GM19023 (cell line): ENCODE measurements at regions not wholly inside any gene's neighbourhood (a gene's known extent, or its start where the extent isn't known, plus 50 kb on each side); places are given as distances from the start of the nearest gene placed in this dataset.
A peak's percentile ranks its signal among the peaks of the same experiment; 100 is the strongest.

Source experiments
- ATAC-seq: cut with Tn5 transposase; IDR thresholded peaks from one replicate; pipeline ENCODE4 v1.9.1; 2021; ENCODE audit warnings: mild to moderate bottlenecking, moderate library complexity; ENCODE audit not compliant: unreplicated experiment

- no peak for ATAC-seq
Measured at GRCh38 chr2:220512419-220512818, 885.0 kb downstream of the SLC4A3 start.

DNA sequence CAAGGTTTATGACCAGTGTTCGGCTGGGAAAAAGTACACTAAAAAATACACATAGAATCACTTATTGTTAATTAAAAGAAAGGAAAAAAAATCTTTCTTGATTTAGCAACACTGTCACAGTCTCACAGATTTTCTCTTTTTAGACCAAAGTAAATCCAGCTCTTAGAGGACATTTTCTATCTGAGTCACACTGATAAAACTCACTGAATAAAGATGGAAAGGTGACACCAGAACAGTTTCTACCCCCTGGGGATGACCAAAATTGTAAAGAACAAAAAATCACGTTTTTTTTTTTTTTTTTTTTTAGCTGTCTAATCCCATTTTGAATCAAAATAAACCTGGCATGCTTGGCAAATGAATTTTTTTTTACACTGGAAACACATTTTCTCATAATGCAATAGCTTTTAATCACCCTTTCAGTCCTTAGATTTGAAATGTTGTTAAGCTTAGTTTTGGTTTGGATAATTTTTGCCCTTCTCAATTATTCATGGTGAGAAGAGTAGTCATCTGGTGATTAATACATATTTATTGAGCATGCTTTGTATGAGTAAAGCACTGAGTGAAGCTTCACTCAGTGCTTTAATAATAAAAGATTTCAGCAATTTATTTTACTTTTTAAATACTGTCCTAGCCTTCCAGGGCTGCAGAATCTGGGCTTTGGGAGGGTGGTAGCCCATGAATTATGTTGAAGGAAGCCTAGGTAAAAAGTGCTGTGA lies 886.3 kb downstream of the SLC4A3 start:
- ATAC-seq = no peak

DNA sequence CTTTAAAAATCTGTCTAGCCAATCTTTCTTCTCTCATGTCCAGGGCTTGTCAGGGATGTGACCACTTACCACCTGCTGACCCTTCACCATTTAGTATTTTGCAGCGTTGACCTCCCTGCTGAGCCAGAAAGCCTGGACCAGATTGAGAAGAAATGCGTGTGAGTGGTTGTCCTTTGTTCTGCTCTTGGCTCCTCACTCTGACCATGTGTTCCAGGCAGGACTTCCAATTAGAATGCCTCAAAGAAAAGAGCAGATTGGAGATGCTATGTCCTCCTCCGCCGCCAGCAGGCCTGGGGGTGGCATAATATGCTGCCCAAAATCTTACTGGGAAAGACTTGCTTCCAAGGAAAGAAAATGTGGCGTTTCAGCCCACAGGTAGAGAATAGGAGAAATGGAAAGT lies 894.1 kb downstream of the SLC4A3 start:
- no peak for ATAC-seq

GRCh38 chr2:220528180-220528675 lies 900.8 kb downstream of the SLC4A3 start:
- ATAC-seq = no peak

DNA sequence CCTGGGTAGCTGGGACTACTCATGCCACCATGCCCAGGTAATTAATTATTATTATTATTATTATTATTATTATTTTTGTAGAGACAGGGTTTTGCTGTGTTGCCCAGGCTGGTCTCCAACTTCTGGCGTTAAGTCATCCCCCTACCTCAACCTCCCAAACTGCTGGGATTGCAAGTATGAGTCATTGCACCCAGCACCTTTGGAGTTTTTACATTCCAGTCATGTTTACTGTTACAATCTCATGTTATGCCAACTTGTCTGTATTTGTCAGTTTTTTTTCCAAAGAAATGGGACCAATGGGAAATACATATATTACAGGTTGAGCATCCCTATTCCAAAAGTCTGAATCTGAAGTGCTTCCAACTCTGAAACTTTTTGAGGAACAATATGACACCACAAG lies 903.8 kb downstream of the SLC4A3 start:
- no peak for ATAC-seq

DNA sequence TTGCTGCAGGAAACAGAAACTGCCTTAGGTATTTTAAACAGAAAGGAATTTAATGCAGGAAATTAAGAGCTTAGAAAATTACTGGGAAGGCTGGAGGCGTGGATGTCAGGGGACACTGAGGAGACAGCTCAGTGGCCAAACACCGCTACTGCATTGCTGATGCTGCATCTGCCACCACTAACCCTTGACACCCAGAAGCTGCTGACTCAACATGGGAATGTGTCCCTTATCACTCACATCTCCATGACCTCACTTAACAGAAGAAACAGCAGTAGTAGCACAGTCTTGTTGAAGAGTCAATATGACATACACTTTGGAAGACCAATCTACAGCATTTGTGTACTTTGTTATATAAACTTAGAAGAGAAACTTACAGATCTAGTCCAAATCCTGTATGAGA lies 906.1 kb downstream of the SLC4A3 start:
- peak; percentile 69 for ATAC-seq

DNA sequence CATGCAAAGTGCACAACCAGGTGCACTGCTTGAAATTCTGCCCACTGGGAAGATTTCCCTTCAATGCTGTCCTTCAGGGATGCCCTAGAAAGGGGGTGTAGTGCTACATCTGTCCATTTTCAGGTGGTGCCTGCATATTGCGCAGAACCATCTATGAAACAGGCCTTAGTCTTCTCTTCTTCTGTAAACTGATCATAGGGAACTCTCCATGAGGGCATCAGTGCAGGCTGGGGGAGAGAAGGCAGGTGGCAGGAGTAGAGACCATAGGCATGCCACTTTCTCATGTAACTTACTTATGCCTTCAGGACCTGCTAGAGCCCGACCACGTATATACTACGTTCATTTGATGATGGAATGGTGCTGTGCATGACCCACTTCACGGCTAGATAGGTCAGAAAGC lies 912.1 kb downstream of the SLC4A3 start:
- no peak for ATAC-seq

DNA sequence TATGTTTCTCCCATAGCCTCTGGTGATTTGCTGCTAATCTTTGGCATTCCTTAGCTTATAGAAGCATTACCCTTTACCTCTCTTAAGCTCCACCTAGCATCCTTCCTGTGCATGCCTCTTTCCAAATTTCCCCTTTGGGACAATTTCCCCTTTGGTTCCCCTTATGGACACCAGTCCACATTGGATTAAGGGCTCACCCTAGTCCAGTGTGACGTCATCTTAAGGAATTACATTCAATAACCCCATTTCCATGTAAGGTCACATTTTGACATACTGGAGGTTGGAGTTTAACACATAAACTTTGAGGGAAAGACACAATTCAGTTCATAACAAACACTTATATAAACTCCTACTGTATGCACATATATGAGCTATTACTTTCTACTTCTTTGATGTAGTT lies 916.6 kb downstream of the SLC4A3 start:
- ATAC-seq = no peak

DNA sequence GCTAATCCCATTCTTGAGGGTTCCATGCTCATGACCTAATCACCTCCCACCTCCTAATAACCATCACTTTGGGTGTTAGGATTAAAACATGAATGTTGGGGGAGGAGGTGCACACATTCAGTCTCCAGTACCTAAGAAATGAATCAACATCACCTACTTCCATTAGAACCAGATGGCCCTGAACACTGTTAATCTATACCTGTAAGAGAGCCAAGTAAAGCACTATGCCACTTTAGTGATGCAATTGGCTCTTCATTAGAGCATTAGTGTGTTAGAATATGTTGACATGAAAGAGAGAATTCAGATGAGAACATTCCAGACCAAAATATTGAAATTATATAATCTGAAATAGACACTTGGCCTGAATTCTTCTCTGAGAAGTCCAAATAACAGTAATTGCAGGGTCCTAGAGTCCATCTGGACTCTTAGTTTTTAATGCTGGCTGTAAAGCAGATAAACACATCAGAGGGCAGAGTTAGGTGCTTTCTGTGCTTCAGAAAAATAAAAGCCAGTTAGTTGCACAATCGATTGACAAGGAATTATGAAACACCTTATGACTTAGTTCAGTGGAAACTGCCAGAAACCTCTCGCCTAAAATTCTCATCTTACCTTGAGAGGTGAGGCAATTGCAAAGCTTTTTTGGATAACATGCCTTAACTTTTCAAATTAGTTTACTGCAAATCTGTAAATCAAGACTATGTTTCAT lies 923.7 kb downstream of the SLC4A3 start:
- ATAC-seq = no peak

DNA sequence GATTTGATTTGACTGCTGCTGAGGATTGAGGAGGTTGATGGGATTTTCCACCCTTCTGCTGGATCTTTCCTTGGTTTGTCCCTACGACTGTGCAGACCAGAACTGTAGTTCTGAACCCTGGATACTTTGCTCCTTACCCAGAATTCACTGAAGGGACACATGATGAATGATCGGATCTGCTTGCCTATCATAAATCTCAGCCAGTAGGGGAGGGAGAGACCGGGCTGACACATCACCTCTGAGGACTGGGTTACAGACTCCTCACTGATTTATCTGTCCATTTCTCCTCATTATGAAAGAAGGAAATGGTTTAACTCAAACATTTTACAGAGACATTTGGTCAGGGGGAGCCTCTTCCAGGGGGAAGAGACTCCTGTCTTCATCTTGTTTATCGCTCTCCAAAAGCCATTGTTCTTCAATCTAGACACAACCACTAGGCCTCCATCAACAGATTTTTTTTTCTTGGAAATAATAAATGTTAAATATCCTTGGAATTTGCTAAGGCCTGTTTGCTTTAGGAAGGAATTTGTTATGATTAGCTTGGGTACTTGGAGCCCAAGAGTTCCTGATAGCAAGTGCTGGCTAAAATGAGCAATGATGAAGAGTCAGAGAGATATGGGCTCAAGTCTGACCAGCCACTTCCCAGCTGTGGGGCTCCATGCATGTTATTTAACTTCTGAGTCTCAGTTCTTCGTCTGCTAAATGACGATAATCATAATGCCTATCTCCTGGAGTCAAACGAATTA lies 925.5 kb downstream of the SLC4A3 start:
- ATAC-seq = no peak

DNA sequence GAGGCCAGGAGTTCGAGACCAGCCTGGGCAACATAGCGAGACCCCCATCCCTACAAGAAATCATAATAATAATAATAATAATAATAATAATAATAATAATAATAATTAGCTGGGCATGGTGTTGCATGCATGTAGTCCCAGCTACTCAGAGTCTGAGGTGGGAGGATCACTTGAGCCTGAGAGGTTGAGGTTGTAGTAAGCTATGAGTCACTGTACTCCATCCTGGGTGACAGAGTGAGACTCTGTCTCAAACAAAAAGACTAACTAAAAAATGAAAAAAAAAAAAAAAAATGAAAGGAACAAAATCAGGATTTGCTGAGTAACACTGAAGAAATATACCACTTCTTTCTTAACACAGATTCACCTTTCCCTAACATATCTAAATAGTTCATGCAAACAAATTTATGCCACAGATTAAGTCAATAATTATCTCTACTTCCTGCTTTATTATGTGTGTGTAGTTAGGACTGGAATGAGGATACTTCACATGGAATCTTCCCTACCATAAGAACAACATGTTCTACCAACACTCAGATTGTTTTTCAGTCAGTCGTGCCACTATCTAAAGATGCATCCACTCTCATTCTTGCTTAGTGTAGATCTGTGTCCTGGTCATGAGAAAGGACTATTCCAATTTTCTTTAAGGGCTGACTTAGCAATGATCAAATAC lies 928.7 kb downstream of the SLC4A3 start:
- no peak for ATAC-seq

DNA sequence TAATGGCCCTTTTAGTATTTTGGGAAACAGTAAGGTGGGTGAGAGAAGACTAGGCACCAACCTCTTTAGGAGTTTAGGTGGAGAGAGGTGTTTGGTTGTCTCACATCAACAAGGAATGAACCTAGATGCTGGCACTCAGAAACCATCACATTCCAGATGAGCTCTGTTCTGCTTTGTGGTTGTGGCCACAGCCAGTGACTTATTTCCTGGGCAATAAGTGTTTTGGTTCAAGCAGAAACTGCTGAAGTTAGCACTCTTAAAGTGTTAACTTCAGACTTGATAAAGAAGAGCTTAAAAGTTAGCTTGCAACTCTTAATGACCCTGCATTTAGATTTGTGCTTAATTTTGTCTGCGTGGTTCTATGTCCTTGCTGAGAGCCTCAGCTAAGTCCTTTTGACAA lies 929.2 kb downstream of the SLC4A3 start:
- ATAC-seq = no peak

- no peak for ATAC-seq
Measured at GRCh38 chr2:220560192-220560591, 932.8 kb downstream of the SLC4A3 start.

- ATAC-seq = no peak
Measured at GRCh38 chr2:220562375-220563140, 935.1 kb downstream of the SLC4A3 start.

GRCh38 chr2:220568296-220568695 lies 940.9 kb downstream of the SLC4A3 start:
- no peak for ATAC-seq

- ATAC-seq = no peak
Measured at GRCh38 chr2:220569112-220569897, 941.9 kb downstream of the SLC4A3 start.

GRCh38 chr2:220572385-220572784 lies 945.0 kb downstream of the SLC4A3 start:
- no peak for ATAC-seq

GRCh38 chr2:220574038-220574437 lies 946.6 kb downstream of the SLC4A3 start:
- no peak for ATAC-seq

GRCh38 chr2:220575963-220576362 lies 948.5 kb downstream of the SLC4A3 start:
- ATAC-seq = no peak

DNA sequence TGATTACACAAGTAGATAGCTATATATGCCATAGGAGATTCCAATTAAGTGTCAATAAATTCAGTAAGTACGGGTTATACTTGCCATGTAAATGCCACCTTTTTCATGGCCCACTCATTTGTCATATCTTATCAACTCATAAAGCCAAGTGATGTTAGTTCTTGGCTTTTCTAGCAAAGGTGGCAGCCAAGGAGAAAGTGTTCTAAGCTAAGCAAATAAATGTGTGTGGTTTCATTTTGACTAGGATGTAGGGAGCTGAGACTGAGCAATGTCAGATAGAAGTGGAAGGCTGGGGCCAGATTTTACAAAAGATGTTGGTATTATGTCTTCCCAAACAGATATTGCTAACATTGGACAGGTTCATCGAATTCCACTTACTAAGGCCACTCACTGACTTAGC lies 952.0 kb downstream of the SLC4A3 start:
- no peak for ATAC-seq
